Endodermal cell (in vitro differentiated cells): ENCODE measurements at regions not wholly inside any gene's neighbourhood (a gene's known extent, or its start where the extent isn't known, plus 50 kb on each side); places are given as distances from the start of the nearest gene placed in this dataset.

Source experiments
- DNase-seq: peaks from one replicate; pipeline ENCODE4 v3.0.0-alpha.2; 2017
- H3K27ac ChIP-seq: 2 replicates; pipeline ENCODE4 v1.5.1; 2013; ENCODE audit warnings: mild to moderate bottlenecking, low read depth, low read length, moderate library complexity
- H3K27me3 ChIP-seq: 2 replicates; pipeline ENCODE4 v1.6.1; 2013; ENCODE audit warnings: mild to moderate bottlenecking, low read length, moderate library complexity; ENCODE audit not compliant: insufficient read depth, control insufficient read depth, poor library complexity, severe bottlenecking
- H3K36me3 ChIP-seq: 2 replicates; pipeline ENCODE4 v1.7.0; 2013; ENCODE audit warnings: mild to moderate bottlenecking, low read length, moderate library complexity; ENCODE audit not compliant: control insufficient read depth, insufficient read depth
- H3K4me1 ChIP-seq: one replicate; pipeline ENCODE4 v1.7.0; 2013; ENCODE audit warnings: low read length; ENCODE audit not compliant: control insufficient read depth, insufficient read depth
- H3K4me3 ChIP-seq: 2 replicates; pipeline ENCODE4 v1.5.1; 2013; ENCODE audit warnings: mild to moderate bottlenecking, low read length, moderate library complexity
- H3K9ac ChIP-seq: 2 replicates; pipeline ENCODE4 v1.6.1; 2013; ENCODE audit warnings: mild to moderate bottlenecking, low read length, moderate library complexity; ENCODE audit not compliant: poor library complexity, severe bottlenecking; ENCODE audit errors: extremely low read depth
- H3K9me3 ChIP-seq: 2 replicates; pipeline ENCODE4 v1.6.1; 2013; ENCODE audit warnings: mild to moderate bottlenecking, low read length, moderate library complexity; ENCODE audit not compliant: control insufficient read depth
- H3K27ac Mint-ChIP-seq: 2 replicates; pipeline ENCODE4 v1.8.0; 2020; ENCODE audit warnings: mixed read lengths
- H3K27me3 Mint-ChIP-seq: 2 replicates; pipeline ENCODE4 v1.8.0; 2021; ENCODE audit warnings: mild to moderate bottlenecking, mixed read lengths; ENCODE audit not compliant: insufficient read depth
- H3K36me3 Mint-ChIP-seq: 2 replicates; pipeline ENCODE4 v1.8.0; 2020; ENCODE audit warnings: low read depth, mixed read lengths
- H3K4me1 Mint-ChIP-seq: 2 replicates; pipeline ENCODE4 v1.8.0; 2020; ENCODE audit warnings: mixed read lengths
- H3K4me3 Mint-ChIP-seq: 2 replicates; pipeline ENCODE4 v1.8.0; 2020; ENCODE audit warnings: mild to moderate bottlenecking, moderate library complexity, mixed read lengths
- H3K9me3 Mint-ChIP-seq: 2 replicates; pipeline ENCODE4 v1.8.0; 2020; ENCODE audit warnings: mild to moderate bottlenecking, mixed read lengths
- WGBS, 2 experiments: methylation state at CpG; one replicate each; pipeline versions ENCODE4 v1.1.5 to v1.1.7; 2013; ENCODE audit warnings: missing lambda C conversion rate in 2 of 2, mixed read lengths in 1 of 2; ENCODE audit not compliant: insufficient coverage in 1 of 2, insufficient read length in 1 of 2; 5-methylcytosine and 5-hydroxymethylcytosine counted together
- TF ChIP-seq, protein P1 (sequence below): fragments of 200-600 bp; sonication (generic); conservative IDR thresholded peaks from 2 replicates; pipeline ENCODE4 v1.5.0; 2021; ENCODE audit warnings: antibody characterized with exemption, mild to moderate bottlenecking

DNA sequence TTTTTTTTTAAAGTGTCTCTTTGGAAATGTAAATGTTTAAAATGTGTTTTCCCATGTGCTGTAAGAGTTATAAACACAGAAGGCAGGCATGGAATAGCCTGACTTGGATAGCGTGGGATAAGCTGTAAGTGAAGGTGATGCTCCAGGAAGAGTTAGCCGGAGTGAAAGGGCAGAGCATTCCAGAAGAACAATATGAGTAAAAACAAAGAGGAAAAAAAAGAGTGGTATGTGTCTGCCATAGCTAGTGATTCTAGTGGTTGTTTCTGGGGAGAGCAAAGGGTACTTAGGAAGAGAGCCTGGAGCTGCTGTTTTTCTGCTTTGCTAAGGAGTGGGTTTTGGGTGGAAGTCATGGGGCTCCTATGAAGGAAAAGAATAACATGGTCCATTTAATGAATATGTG is 126.9 kb upstream of the DLGAP1 start:
- Mint-ChIP-seq H3K27ac (no peak overlapping the region), H3K9me3 (peaks cover 6% of the 10 kb centered on the region), H3K4me3 (no peak overlapping the region), H3K36me3 (no peaks in the 10 kb centered on the region), H3K4me1 (no peaks in the 10 kb centered on the region), H3K27me3 (no peaks in the 10 kb centered on the region)
- H3K36me3 ChIP-seq = no peaks in the 10 kb centered on the region
- H3K27me3 ChIP-seq = no peaks in the 10 kb centered on the region
- 91 to 93% methylated on average over 1 to 2 of the region's 2 CpGs for WGBS, 2 experiments
- TF ChIP-seq, protein P1, sequence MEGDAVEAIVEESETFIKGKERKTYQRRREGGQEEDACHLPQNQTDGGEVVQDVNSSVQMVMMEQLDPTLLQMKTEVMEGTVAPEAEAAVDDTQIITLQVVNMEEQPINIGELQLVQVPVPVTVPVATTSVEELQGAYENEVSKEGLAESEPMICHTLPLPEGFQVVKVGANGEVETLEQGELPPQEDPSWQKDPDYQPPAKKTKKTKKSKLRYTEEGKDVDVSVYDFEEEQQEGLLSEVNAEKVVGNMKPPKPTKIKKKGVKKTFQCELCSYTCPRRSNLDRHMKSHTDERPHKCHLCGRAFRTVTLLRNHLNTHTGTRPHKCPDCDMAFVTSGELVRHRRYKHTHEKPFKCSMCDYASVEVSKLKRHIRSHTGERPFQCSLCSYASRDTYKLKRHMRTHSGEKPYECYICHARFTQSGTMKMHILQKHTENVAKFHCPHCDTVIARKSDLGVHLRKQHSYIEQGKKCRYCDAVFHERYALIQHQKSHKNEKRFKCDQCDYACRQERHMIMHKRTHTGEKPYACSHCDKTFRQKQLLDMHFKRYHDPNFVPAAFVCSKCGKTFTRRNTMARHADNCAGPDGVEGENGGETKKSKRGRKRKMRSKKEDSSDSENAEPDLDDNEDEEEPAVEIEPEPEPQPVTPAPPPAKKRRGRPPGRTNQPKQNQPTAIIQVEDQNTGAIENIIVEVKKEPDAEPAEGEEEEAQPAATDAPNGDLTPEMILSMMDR = no peak
- H3K9me3 ChIP-seq = peaks cover 10% of the 10 kb centered on the region
- H3K27ac ChIP-seq = no peak overlapping the region
- DNase-seq = no peak
- no peaks in the 10 kb centered on the region for H3K4me1 ChIP-seq
- H3K4me3 ChIP-seq = no peak overlapping the region
- H3K9ac ChIP-seq = no peak overlapping the region

DNA sequence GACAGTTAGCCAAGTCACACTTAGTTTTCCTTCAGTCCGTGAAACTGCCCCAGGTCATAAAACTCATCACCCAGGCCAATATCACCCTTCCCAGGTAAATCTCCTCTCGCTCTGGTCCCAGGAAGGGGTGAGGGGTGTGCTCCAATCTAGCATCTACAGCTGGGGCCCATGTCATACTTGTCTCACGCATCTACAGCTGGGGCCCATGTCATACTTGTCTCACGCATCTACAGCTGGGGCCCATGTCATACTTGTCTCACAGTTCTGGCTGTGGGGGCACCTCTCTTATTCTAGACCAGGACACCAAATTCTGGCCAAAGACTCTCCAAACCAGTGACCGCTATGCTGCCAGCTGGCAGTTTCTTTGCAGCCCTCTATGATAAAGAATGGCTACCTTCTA is 123.3 kb upstream of the DLGAP1 start:
- H3K9me3 ChIP-seq = peaks cover 37% of the 10 kb centered on the region
- H3K9ac ChIP-seq = no peak overlapping the region
- Mint-ChIP-seq H3K4me3 (no peak overlapping the region), H3K27me3 (no peaks in the 10 kb centered on the region), H3K36me3 (peaks cover 7% of the 10 kb centered on the region), H3K27ac (no peak overlapping the region), H3K9me3 (peaks cover 37% of the 10 kb centered on the region), H3K4me1 (no peaks in the 10 kb centered on the region)
- WGBS, 2 experiments = 79 to 86% methylated on average over 4 to 5 of the region's 5 CpGs
- no peaks in the 10 kb centered on the region for H3K4me1 ChIP-seq
- no peaks in the 10 kb centered on the region for H3K36me3 ChIP-seq
- TF ChIP-seq, protein P1 = no peak
- no peak overlapping the region for H3K4me3 ChIP-seq
- no peaks in the 10 kb centered on the region for H3K27me3 ChIP-seq
- no peak overlapping the region for H3K27ac ChIP-seq
- no peak for DNase-seq

DNA sequence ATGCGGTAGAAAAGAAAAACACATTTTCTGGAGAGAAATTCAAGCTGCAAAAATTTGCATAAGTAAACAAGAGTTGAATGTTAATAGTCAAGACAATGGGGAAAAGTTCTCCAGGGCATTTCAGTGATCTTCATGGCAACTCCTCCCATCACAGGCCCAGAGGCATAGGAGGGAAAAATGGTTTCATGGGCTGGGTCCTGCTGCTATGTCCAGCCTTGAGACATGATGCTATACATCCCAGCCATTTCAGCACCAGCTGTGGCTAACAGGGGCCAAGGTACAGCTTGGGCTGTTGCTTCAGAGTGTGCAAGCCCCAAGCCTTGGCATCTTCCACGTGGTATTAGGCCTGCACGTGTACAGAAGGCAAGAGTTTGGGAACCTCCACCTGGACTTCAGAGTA is 118.6 kb upstream of the DLGAP1 start:
- H3K27ac Mint-ChIP-seq = no peak overlapping the region
- no peaks in the 10 kb centered on the region for H3K4me1 Mint-ChIP-seq
- H3K4me3 Mint-ChIP-seq = no peak overlapping the region
- no peak overlapping the region for H3K9ac ChIP-seq
- H3K27ac ChIP-seq = no peak overlapping the region
- no peaks in the 10 kb centered on the region for H3K27me3 ChIP-seq
- TF ChIP-seq, protein P1 = no peak
- H3K9me3 ChIP-seq = peaks cover 42% of the 10 kb centered on the region
- H3K27me3 Mint-ChIP-seq = no peaks in the 10 kb centered on the region
- peaks cover 10% of the 10 kb centered on the region for H3K36me3 Mint-ChIP-seq
- peaks cover 48% of the 10 kb centered on the region for H3K9me3 Mint-ChIP-seq
- no peaks in the 10 kb centered on the region for H3K36me3 ChIP-seq
- DNase-seq = no peak
- no peaks in the 10 kb centered on the region for H3K4me1 ChIP-seq
- 71 to 82% methylated on average over 3 of the region's 3 CpGs for whole genome bisulfite sequencing, 2 experiments
- H3K4me3 ChIP-seq = peak overlapping the region; percentile 36
